Panc1 (cell line): ENCODE measurements at regions not wholly inside any gene's neighbourhood (a gene's known extent, or its start where the extent isn't known, plus 50 kb on each side); places are given as distances from the start of the nearest gene placed in this dataset.

Experiments used
- POLR2AphosphoS5 ChIP-seq: IDR thresholded peaks from 2 replicates; pipeline ENCODE4 v1.6.1; 2012; ENCODE audit warnings: mild to moderate bottlenecking, low read depth, low read length, moderate library complexity
- REST ChIP-seq, 2 experiments: IDR thresholded peaks; 2 replicates each; pipeline ENCODE4 v1.6.1; 2011 to 2012; ENCODE audit warnings: low read depth in 2 of 2, control low read depth in 1 of 2, low read length in 1 of 2, mild to moderate bottlenecking in 1 of 2, moderate library complexity in 1 of 2; ENCODE audit not compliant: insufficient read depth in 1 of 2
- SIN3A ChIP-seq: IDR thresholded peaks from 2 replicates; pipeline ENCODE4 v1.6.1; 2012; ENCODE audit warnings: low read depth, mild to moderate bottlenecking, low read length, moderate library complexity, borderline replicate concordance; ENCODE audit not compliant: insufficient read depth
- TCF7L2 ChIP-seq: IDR thresholded peaks from 2 replicates; pipeline ENCODE4 v1.6.1; 2011; ENCODE audit warnings: mild to moderate bottlenecking, low read depth, low read length, inconsistent platforms
- TF ChIP-seq, protein P1 (sequence below): fragments of 450-650 bp; IDR thresholded peaks from 2 replicates; pipeline ENCODE4 v1.5.1; 2017; ENCODE audit warnings: mild to moderate bottlenecking

DNA sequence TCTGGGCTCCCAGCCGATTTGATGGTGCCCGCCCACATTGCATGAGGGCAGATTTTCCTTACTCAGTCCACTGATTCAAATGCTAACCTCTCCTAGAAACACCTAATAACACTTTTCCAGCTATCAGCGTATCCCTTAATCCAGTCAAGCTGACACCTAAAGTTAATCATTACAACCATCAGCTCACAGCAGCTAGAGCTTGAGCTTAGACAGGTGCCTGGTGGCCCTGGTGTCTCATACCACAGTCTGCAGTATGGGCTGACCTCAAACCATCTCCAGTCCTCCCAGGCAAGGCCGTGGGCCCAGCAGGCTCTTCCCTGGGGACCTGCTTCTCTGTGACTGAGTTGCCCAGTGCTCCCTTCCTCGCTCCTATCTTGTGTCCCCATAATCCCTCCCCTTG, 174.4 kb upstream of the NECTIN1 start:
- TF ChIP-seq TCF7L2 (no peak), POLR2AphosphoS5 (no peak), REST (IDR thresholded peaks at IDR 0.05; ENCODE audit: insufficient read depth in 1 of 2, low read depth in 2 of 2, low read length in 1 of 2) (no peak), SIN3A (no peak)
- TF ChIP-seq, protein P1, sequence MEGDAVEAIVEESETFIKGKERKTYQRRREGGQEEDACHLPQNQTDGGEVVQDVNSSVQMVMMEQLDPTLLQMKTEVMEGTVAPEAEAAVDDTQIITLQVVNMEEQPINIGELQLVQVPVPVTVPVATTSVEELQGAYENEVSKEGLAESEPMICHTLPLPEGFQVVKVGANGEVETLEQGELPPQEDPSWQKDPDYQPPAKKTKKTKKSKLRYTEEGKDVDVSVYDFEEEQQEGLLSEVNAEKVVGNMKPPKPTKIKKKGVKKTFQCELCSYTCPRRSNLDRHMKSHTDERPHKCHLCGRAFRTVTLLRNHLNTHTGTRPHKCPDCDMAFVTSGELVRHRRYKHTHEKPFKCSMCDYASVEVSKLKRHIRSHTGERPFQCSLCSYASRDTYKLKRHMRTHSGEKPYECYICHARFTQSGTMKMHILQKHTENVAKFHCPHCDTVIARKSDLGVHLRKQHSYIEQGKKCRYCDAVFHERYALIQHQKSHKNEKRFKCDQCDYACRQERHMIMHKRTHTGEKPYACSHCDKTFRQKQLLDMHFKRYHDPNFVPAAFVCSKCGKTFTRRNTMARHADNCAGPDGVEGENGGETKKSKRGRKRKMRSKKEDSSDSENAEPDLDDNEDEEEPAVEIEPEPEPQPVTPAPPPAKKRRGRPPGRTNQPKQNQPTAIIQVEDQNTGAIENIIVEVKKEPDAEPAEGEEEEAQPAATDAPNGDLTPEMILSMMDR, result no peak
